GM21381 (cell line): ENCODE measurements at regions not wholly inside any gene's neighbourhood (a gene's known extent, or its start where the extent isn't known, plus 50 kb on each side); places are given as distances from the start of the nearest gene placed in this dataset.

ENCODE experiments used
- ATAC-seq: cut with Tn5 transposase; IDR thresholded peaks from one replicate; pipeline ENCODE4 v1.9.1; 2021; ENCODE audit warnings: mild to moderate bottlenecking, moderate library complexity; ENCODE audit not compliant: unreplicated experiment

- ATAC-seq, result no peak
Measured at GRCh38 chr5:35324679-35325078, 94.4 kb upstream of the PRLR start.

DNA sequence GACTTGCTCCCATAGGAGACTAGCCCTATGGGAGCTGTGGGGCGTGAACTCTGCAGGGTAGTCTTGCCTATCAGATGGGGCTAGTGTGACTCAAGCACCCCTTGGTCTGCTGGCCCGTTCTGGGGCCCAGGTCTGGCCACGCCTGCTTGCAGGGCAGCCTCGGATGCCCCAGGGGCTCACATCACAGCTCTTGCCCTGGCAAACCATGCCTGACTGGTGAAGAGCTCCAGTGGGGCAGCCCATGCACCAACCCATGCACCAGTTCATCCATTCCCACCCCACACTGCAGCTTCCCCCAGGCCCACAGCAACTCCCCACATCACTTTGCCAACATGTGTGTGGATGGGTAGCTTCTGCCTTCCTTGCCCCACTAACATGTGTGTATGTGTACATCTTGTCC lies 93.9 kb upstream of the PRLR start:
- no peak for ATAC-seq

GRCh38 chr5:35320029-35320428 lies 89.7 kb upstream of the PRLR start:
- peak; percentile 8 for ATAC-seq

DNA sequence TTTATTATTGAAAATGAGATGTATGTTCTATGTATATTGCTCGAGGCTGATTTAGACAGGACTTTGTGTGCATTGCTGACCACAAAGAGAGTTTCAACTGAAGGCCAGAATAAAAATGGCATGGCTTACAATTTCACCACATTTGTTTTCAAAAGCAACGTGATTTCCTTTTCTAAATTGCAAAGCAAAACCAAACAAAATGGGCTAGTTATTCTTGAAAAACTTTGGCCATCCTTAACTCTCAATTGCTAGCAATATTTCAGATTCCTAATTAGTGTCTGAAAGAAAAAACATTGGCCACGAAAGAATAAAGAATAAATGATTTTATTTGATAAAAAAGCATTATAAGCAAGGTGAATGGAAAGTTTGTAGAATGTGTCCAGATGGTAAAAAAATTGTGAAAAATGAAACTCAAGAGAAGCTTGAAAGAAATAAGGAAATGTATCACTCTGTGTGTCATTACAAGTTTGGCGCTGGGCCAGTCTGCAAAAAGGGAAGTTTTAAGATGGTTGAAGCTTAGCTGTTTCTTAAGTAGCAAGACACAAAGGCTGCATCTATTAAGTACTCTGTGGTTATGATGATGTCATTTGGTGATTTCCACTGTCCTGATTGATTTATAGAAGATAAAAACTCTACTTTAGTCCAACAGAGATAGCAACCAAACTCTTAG lies 89.2 kb upstream of the PRLR start:
- ATAC-seq, result peak; percentile 96

DNA sequence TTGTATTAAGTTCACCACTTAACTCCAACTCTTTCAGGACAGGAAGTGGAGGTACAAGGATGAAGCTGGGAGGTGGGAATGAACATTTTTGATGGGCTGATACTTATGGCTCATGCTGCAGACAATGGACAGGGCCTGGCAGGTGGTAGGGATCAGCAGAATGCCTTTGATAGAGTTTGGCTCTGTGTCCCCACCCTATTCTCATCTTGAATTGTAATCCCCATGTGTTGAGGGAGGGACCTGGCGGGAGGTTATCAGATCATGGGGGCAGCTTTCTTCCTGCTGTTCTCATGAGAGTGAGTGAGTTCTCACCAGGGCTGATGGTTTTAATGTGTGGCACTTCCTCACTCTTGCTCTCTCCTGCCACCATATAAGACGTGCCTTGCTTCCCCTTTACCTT lies 87.3 kb upstream of the PRLR start:
- no peak for ATAC-seq

GRCh38 chr5:35316611-35317274 lies 86.5 kb upstream of the PRLR start:
- ATAC-seq, result no peak

GRCh38 chr5:35313291-35313690 lies 83.0 kb upstream of the PRLR start:
- ATAC-seq, result no peak

GRCh38 chr5:35312267-35312666 lies 82.0 kb upstream of the PRLR start:
- ATAC-seq, result no peak

DNA sequence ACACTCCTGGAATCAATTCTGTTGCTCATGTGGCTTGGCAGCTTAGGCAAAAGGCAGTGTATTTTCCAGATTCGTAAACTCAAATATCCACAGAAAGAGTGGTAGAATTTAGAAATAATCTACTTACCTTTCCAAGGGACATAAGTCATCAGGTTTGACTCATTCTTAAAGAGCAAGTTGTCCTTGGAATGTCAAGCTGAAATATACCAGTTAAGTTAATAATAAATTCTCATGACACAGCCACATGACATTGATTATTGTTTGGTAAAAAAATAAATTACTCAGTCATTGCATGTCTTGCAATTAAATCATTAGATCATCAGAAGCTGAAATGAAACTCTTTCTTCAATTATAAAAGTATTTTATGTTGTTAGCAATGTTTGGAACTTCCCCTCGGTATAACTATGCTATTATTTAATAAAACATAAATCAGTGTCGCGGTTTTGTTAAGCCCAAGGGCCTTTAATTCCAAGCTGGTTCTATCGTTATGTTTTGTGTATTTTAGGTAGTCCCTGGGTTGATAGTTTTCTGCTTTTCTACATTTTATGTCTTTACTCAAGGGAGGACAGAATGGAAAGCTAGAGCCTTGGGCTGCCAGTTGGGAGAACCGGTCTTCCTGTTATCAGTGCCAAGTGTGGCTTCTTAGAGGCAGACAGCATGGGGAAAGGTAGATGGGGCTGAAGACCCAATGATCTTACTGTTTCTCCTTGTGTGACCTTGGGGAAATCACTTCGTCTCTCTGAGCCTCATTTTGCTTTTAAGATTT lies 79.3 kb upstream of the PRLR start:
- no peak for ATAC-seq

DNA sequence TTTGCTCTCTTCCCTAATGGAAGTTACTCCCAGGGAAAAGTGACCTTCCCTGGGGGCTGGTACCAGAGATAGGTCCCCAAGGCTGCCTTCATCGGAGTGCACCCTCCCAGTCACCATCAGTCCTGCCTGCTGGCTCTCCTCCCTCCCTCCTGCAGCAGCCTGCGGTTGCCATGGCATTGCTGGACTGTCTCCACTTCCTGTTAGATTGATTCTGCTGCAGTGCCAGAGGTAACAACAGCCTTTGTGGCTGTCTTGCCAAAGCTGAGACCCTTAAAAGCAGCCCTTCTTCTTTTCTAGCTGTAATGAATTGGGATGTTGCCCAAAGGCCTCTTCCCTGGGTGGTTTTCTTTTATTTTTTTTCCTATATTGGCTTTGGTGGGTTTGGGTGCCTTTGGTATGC lies 78.1 kb upstream of the PRLR start:
- peak; percentile 56 for ATAC-seq

GRCh38 chr5:35306716-35307365 lies 76.6 kb upstream of the PRLR start:
- ATAC-seq, result no peak

DNA sequence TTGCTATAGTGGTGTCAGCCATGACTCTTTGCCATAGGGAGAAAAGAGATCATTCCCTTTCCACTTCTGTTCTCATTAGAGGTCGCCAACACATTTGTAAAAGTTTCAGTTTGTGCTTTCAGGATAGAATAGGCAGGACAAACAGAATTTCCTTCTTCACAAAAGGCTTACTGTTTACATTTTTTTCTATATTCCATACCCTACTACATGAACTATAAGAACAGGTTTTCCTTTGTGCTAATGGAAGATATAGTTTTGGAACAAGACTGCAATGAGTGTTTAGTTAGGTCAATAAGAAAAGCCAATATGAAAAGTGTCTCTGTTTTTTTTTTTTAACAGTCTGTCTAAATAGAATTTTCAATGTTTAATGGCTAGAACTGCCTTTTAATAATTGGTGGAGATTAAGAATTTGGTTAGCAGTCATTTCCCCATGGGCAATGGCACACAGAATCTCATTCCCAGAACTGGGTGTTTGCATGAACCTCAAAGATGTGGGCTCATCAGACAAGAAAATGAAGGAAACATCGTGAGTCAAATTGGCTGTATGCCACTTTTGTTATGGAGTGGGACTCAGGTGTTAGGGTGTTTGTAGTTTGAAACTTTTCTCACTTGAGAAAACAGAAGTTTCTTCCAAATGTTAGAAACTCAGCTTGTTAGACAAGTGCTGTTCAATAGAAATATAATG lies 75.2 kb upstream of the PRLR start:
- no peak for ATAC-seq

DNA sequence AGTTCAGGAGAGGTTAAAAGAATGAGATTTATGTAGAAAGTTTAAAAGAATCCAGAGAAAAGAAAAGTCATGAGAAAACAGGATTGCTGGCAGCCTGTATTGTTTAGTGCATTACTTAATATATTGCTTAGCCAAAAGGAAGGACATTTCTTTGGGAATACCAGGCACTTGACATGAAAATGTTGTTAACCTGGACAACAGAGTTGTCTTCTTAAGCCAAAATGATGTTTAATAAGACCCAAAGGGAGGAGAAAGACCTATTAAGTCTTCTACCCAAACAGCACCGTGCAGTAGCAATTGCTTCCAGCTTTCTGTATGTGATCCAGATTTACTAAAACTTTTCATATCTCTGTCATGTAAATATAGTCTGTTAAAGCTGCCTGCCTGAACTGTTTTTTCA lies 74.0 kb upstream of the PRLR start:
- no peak for ATAC-seq

GRCh38 chr5:35303152-35303551 lies 72.9 kb upstream of the PRLR start:
- ATAC-seq, result peak; percentile 45

- ATAC-seq, result peak; percentile 97
Measured at GRCh38 chr5:35302544-35302943, 72.3 kb upstream of the PRLR start.

- no peak for ATAC-seq
Measured at GRCh38 chr5:35297755-35298154, 67.5 kb upstream of the PRLR start.

- ATAC-seq, result no peak
Measured at GRCh38 chr5:35294976-35295375, 64.7 kb upstream of the PRLR start.

DNA sequence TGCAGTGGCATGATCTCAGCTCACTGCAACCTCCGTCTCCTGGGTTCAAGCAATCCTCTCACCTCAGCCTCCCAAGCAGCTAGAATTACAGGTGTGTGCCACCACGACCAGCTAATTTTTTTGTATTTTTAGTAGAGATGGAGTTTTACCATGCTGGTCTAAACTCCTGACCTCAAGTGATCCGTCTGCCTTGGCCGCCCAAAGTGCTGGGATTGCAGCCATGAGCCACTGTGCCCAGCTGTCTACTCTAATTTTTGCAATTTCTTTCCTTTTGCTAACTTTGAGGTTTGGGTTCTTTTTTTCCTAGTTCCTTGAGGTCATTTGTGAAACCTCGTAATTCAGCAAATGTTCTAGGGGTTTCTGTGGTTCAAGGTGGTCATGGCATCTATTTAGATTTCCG lies 63.7 kb upstream of the PRLR start:
- ATAC-seq, result no peak

DNA sequence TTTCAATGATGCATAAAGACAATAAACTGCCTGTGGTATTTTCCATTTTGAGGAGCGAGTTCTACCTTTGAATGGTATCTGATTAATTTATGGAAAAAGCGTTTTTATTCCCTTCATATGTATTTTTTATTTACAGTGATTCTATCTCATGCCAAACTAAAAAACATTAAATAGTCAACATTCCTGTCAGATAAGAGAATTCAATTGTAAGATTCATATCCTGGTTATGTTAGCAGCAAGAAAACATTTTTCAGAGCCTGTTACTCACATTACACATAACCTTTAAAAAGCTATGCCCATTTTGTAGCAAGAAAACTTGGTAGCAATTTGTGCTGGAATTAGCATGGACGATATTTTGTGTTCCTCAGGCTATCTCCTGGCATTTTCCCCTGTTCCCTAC lies 55.1 kb upstream of the PRLR start:
- no peak for ATAC-seq

- no peak for ATAC-seq
Measured at GRCh38 chr5:35285011-35285410, 54.7 kb upstream of the PRLR start.

- no peak for ATAC-seq
Measured at GRCh38 chr5:35284364-35284763, 54.1 kb upstream of the PRLR start.
